Upper lobe of left lung (tissue), 4 donors: ENCODE measurements at regions not wholly inside any gene's neighbourhood (a gene's known extent, or its start where the extent isn't known, plus 50 kb on each side); places are given as distances from the start of the nearest gene placed in this dataset.
"Not testable (repeated sequence)": the region's sequence is repeated elsewhere in the genome, so short reads cannot be mapped to it uniquely, and the experiment has no call there.

Source experiments
- CTCF ChIP-seq, 6 experiments: fragments of 450-650 bp in 4 of 6; fragments of 200-600 bp in 2 of 6; sonication (generic) in 2 of 6; IDR thresholded peaks; one replicate each; pipeline ENCODE4 v1.5.1; 2016 to 2019; ENCODE audit warnings: antibody characterized with exemption in 6 of 6
- EP300 ChIP-seq, 4 donors: sonication (generic); formaldehyde crosslinking; IDR thresholded peaks; one replicate each; pipeline ENCODE4 v1.5.1; 2017; ENCODE audit warnings: antibody characterized with exemption in 4 of 4, control low read depth in 2 of 4
- POLR2AphosphoS5 ChIP-seq, 2 donors: sonication (generic); formaldehyde crosslinking; IDR thresholded peaks; one replicate each; pipeline ENCODE4 v1.5.1; 2017; ENCODE audit warnings: antibody characterized with exemption in 2 of 2

- not testable (repeated sequence) for TF ChIP-seq CTCF, EP300, POLR2AphosphoS5 (IDR thresholded peaks at IDR 0.05)
These were observed 94.6 kb downstream of the FOXD4L6 start for GRCh38 chr9:41033877-41034276.
